Medulla oblongata (tissue), 1 donor: ENCODE measurements at regions not wholly inside any gene's neighbourhood (a gene's known extent, or its start where the extent isn't known, plus 50 kb on each side); places are given as distances from the start of the nearest gene placed in this dataset.

ENCODE experiments used
- DNase-seq: peaks from one replicate; pipeline ENCODE4 v3.0.0-alpha.2; 2015; ENCODE audit errors: extremely low spot score

- no peak for DNase-seq
These were observed 83.3 kb downstream of the EDEM1 start for GRCh38 chr3:5270666-5271371.

- DNase-seq: no peak
These were observed 83.8 kb downstream of the EDEM1 start for GRCh38 chr3:5271372-5271683.

GRCh38 chr3:5272387-5272786, 84.9 kb downstream of the EDEM1 start:
- DNase-seq: no peak

GRCh38 chr3:5274091-5274490, 86.6 kb downstream of the EDEM1 start:
- no peak for DNase-seq

GRCh38 chr3:5275529-5275928, 88.0 kb downstream of the EDEM1 start:
- DNase-seq: no peak

GRCh38 chr3:5276934-5277333, 89.4 kb downstream of the EDEM1 start:
- no peak for DNase-seq

GRCh38 chr3:5277612-5278236, 90.2 kb downstream of the EDEM1 start:
- no peak for DNase-seq

GRCh38 chr3:5278666-5279065, 91.2 kb downstream of the EDEM1 start:
- no peak for DNase-seq

GRCh38 chr3:5282703-5283102, 95.2 kb downstream of the EDEM1 start:
- DNase-seq: no peak

- DNase-seq: no peak
These were observed 97.9 kb downstream of the EDEM1 start for GRCh38 chr3:5285439-5285838.

GRCh38 chr3:5290915-5291314, 103.4 kb downstream of the EDEM1 start:
- DNase-seq: no peak

- DNase-seq: no peak
These were observed 105.0 kb downstream of the EDEM1 start for GRCh38 chr3:5292512-5292911.

- no peak for DNase-seq
These were observed 105.7 kb downstream of the EDEM1 start for GRCh38 chr3:5293207-5293606.

GRCh38 chr3:5294356-5294755, 106.8 kb downstream of the EDEM1 start:
- DNase-seq: no peak

GRCh38 chr3:5295191-5295690, 107.7 kb downstream of the EDEM1 start:
- DNase-seq: no peak

GRCh38 chr3:5296362-5296761, 108.9 kb downstream of the EDEM1 start:
- no peak for DNase-seq

GRCh38 chr3:5297895-5298294, 110.4 kb downstream of the EDEM1 start:
- no peak for DNase-seq

GRCh38 chr3:5298453-5298852, 110.9 kb downstream of the EDEM1 start:
- DNase-seq: no peak

- DNase-seq: no peak
These were observed 111.7 kb downstream of the EDEM1 start for GRCh38 chr3:5299161-5299560.

- DNase-seq: no peak
These were observed 113.1 kb downstream of the EDEM1 start for GRCh38 chr3:5300638-5301037.

- no peak for DNase-seq
These were observed 114.3 kb downstream of the EDEM1 start for GRCh38 chr3:5301651-5302297.

- DNase-seq: no peak
These were observed 115.2 kb downstream of the EDEM1 start for GRCh38 chr3:5302661-5303060.

GRCh38 chr3:5304188-5304587, 116.7 kb downstream of the EDEM1 start:
- DNase-seq: no peak
